GM12873 (cell line): ENCODE measurements at regions not wholly inside any gene's neighbourhood (a gene's known extent, or its start where the extent isn't known, plus 50 kb on each side); places are given as distances from the start of the nearest gene placed in this dataset.

ENCODE experiments used
- TF ChIP-seq, protein P1 (sequence below): IDR thresholded peaks from 2 replicates; pipeline ENCODE4 v1.5.1; 2012; ENCODE audit warnings: low read depth, mild to moderate bottlenecking, moderate library complexity, low read length, control low read depth; ENCODE audit not compliant: insufficient read depth; ENCODE audit errors: missing control alignments

DNA sequence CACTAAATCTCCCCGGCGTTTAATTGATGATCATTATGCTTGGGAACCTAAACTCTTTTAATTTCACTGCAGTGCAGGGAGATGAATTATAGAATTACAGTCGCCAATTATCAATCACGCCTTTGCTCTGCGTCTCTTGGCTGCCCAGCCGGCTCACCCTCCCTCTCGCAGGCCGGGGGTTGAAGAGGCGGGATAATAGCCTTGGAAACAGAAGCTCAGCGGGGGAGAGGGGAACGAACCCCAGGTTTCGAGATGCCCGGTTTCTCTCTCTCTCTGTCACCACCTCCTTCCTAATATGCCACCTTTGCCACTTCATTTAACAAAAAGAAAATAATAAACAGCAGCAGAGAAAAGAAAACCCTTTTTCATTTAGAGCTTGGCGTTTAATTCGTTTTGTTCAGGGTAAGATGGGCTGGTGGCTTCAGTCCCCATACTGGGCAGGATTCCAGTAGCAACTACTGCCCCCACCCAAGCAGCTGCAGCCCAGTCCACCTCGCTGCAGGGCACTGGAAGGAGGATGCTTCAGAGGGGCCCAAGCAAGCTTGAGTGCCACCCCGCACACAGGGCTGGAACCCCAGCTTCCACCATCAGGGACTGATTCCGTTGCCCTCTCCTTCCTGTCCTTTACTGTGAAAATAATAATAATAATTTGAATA, 271.7 kb downstream of the BUD13 start:
- TF ChIP-seq, protein P1, sequence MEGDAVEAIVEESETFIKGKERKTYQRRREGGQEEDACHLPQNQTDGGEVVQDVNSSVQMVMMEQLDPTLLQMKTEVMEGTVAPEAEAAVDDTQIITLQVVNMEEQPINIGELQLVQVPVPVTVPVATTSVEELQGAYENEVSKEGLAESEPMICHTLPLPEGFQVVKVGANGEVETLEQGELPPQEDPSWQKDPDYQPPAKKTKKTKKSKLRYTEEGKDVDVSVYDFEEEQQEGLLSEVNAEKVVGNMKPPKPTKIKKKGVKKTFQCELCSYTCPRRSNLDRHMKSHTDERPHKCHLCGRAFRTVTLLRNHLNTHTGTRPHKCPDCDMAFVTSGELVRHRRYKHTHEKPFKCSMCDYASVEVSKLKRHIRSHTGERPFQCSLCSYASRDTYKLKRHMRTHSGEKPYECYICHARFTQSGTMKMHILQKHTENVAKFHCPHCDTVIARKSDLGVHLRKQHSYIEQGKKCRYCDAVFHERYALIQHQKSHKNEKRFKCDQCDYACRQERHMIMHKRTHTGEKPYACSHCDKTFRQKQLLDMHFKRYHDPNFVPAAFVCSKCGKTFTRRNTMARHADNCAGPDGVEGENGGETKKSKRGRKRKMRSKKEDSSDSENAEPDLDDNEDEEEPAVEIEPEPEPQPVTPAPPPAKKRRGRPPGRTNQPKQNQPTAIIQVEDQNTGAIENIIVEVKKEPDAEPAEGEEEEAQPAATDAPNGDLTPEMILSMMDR: no peak

GRCh38 chr11:116500026-116500946, 272.5 kb downstream of the BUD13 start:
- TF ChIP-seq, protein P1: no peak

- TF ChIP-seq, protein P1: peak; percentile 78
These were observed 273.3 kb downstream of the BUD13 start for GRCh38 chr11:116499396-116500003.

GRCh38 chr11:116498161-116498560, 274.6 kb downstream of the BUD13 start:
- TF ChIP-seq, protein P1: no peak

DNA sequence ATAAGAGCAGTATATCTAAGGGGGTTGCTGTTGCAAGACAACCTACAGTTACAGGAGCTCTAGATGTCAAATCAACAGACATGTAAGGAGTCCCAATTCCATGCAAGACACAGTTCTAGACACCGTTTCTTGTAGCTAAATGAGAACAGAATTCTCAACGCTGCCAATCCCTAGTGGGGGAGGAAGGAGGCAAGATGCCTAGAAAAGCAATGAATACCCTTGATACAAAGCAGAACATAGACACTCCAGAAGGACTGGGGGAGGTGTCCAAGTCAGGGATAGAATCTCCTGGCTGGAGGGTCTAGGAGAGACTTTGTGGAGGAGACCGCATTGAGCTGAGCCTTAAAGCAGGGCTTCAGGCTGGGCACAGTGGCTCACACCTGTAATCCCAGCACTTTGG, 280.2 kb downstream of the BUD13 start:
- TF ChIP-seq, protein P1: no peak

- TF ChIP-seq, protein P1: no peak
These were observed 283.9 kb downstream of the BUD13 start for GRCh38 chr11:116488836-116489389.

DNA sequence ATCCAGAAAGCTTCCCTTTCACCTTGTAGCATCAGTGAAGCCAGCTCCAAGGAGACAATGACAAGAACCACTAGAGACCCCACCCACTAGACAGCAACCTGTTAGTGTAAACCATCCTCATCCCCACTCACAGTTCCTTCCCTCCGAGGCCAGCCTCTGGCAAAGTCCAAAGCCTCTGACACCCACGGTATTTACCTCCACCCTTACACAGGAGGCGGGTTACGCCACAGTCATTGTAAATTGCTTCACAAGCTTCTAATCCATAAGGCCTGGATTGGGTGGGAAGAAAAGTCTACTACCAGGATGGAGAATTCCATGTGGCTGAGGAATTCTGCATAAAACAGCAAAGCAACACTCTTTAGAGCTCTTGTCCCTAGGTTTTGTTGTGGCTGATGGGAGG, 287.4 kb downstream of the BUD13 start:
- TF ChIP-seq, protein P1: no peak
